Stimulated activated naive CD8-positive, alpha-beta T cell treated with anti-CD3 and anti-CD28 coated beads, Interleukin-15, amount 100 ng/mL, for 72 hours (primary cell): ENCODE measurements at regions not wholly inside any gene's neighbourhood (a gene's known extent, or its start where the extent isn't known, plus 50 kb on each side); places are given as distances from the start of the nearest gene placed in this dataset.
"Not testable (repeated sequence)": the region's sequence is repeated elsewhere in the genome, so short reads cannot be mapped to it uniquely, and the experiment has no call there.

Source experiments
- ATAC-seq: fragments of 150-1000 bp; cut with Tn5 transposase; 2 replicates; pipeline ENCODE4 v1.10.0; 2021; ENCODE audit warnings: mild to moderate bottlenecking, moderate library complexity
- DNase-seq, 2 donors: peaks; one replicate each; pipeline ENCODE4 v3.0.0; 2021 to 2022
- H3K27ac Mint-ChIP-seq, 2 donors: one replicate each; pipeline ENCODE4 v1.8.0; 2022; ENCODE audit warnings: mild to moderate bottlenecking in 2 of 2, mixed read lengths in 2 of 2, moderate library complexity in 2 of 2
- H3K27me3 Mint-ChIP-seq: one replicate; pipeline ENCODE4 v1.8.0; 2022; ENCODE audit warnings: mixed read lengths
- H3K4me1 Mint-ChIP-seq: one replicate; pipeline ENCODE4 v1.8.0; 2022; ENCODE audit warnings: mild to moderate bottlenecking, mixed read lengths
- H3K4me3 Mint-ChIP-seq, 2 donors: one replicate each; pipeline ENCODE4 v1.8.0; 2022; ENCODE audit warnings: mild to moderate bottlenecking in 2 of 2, mixed read lengths in 2 of 2, moderate library complexity in 1 of 2
- H3K9me3 Mint-ChIP-seq, 2 donors: one replicate each; pipeline ENCODE4 v1.8.0; 2022; ENCODE audit warnings: mixed read lengths in 2 of 2

DNA sequence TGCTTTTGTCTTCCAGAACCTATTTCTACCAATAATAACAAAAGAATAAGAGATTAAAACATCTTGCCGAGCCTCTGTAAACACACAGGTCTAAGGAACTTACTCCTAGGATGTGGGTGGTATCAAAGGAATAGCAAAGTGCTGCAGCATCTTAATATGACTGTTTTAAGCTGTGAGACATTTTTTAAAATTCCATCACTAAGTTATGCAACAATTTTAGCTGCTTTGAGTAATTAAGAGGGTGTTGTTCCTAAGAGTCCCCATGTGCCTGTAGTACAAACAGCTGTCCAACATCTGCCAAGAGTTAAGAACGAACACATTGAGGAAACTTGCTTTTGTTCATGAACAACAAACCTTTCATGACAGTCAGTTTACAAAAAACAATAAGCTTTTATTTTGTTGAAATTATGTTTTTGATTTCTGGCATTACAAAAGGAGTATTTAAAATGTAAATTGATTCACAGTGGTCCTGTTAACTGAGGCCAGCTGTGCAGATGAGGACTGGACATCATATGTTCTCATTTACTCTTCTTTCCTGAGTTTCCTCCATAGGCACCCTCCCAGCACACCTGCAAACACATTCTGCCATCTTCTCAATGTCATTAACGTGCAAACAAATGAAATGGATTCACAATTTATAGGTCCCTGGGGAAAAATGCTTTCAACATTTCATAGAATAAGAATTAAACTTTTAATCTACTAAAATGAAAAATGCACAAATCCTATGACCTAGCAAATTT is 337.3 kb upstream of the ARHGEF26 start:
- no peak overlapping the region for H3K27ac Mint-ChIP-seq
- no peak overlapping the region for H3K4me3 Mint-ChIP-seq
- H3K27me3 Mint-ChIP-seq: peaks cover 5% of the 10 kb centered on the region
- DNase-seq: no peak
- ATAC-seq: no peak
- no peaks in the 10 kb centered on the region for H3K9me3 Mint-ChIP-seq
- H3K4me1 Mint-ChIP-seq: no peaks in the 10 kb centered on the region

DNA sequence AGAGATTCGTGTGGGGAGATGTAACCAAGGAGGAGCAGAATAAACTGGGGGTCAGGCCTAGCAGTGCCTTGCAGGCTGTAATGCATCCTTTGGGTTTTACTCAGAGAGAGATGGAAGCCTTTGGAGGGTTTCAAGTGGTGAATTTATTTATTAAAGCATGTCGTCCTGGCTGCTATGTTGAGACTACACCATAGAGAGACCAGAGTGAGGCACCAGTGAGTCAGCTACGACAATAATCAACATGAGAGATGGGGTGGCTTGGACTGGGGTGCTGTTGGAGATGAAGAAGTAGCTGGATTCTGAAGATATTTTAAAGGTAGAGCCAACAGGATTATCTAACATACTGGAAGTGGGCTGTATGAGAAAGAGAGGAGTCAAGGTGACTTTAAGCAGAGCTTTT is 335.3 kb upstream of the ARHGEF26 start:
- H3K4me3 Mint-ChIP-seq: no peak overlapping the region
- no peak for ATAC-seq
- DNase-seq: no peak
- no peaks in the 10 kb centered on the region for H3K4me1 Mint-ChIP-seq
- H3K27ac Mint-ChIP-seq: no peak overlapping the region
- peaks cover 2% of the 10 kb centered on the region in 2 donors for H3K9me3 Mint-ChIP-seq
- H3K27me3 Mint-ChIP-seq: peaks cover 5% of the 10 kb centered on the region

DNA sequence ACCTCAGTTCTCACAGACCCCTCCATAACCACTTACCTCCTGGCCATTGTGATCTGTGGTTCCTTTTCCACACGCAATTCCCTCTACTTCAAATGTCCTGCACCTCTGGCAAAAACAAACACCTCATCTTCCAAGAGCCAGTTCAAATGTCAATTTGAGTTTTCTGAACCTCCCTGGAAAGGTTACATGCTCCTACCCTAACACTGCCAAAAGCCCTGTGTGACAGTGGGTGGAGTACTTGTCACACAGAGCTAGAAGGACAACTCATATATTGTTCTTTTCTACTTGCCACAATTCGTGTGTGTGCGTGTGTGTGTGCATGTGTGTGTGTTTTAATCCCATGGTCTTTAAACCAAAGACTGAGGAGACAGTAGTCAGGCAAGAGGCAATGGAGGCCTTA is 331.8 kb upstream of the ARHGEF26 start:
- ATAC-seq: no peak

DNA sequence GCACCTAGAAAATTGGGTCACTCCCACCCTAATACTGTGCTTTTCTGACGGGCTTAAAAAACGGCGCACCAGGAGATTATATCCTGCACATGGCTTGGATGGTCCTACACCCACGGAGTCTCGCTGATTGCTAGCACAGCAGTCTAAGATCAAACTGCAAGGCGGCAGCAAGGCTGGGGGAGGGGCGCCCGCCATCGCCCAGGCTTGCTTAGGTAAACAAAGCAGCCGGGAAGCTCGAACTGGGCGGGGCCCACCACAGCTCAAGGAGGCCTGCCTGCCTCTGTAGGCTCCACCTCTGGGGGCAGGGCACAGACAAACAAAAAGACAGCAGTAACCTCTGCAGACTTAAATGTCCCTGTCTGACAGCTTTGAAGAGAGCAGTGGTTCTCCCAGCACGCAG is 324.1 kb upstream of the ARHGEF26 start:
- H3K4me1 Mint-ChIP-seq, DNase-seq, H3K27ac Mint-ChIP-seq, ATAC-seq, H3K4me3 Mint-ChIP-seq, H3K27me3 Mint-ChIP-seq: not testable (repeated sequence)
- H3K9me3 Mint-ChIP-seq: peaks cover 11 to 14% of the 10 kb centered on the region in 2 donors

More for the DNA sequence above, 331.8 kb upstream of the ARHGEF26 start:
- no peaks in the 10 kb centered on the region for H3K27me3 Mint-ChIP-seq
- no peak for DNase-seq
- no peak overlapping the region for H3K27ac Mint-ChIP-seq
- no peaks in the 10 kb centered on the region for H3K4me1 Mint-ChIP-seq
- H3K4me3 Mint-ChIP-seq: no peak overlapping the region
- H3K9me3 Mint-ChIP-seq: peaks cover 15 to 17% of the 10 kb centered on the region in 2 donors

DNA sequence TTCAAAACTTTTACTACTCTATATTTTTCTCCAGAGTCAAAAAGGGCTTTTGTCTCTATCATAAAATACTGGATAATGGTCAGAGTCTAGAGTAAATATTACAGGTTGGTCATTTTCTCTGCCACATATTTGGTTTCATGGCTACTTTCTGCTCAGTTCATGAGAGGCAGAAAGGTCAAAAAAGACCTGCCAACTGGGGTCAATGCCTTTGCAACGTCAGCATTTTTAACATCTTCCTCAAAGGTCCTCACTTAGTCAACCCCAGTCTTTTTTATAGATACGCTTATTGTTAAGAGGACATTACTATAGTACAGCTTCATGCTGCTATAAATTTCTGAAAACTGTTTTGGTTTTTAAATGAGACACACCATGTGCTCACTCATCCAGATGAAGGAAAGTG is 312.1 kb upstream of the ARHGEF26 start:
- Mint-ChIP-seq H3K4me1 (no peaks in the 10 kb centered on the region), H3K4me3 (no peak overlapping the region), H3K27ac (no peak overlapping the region), H3K27me3 (no peaks in the 10 kb centered on the region), H3K9me3 (no peaks in the 10 kb centered on the region)
- DNase-seq: no peak
- ATAC-seq: no peak

DNA sequence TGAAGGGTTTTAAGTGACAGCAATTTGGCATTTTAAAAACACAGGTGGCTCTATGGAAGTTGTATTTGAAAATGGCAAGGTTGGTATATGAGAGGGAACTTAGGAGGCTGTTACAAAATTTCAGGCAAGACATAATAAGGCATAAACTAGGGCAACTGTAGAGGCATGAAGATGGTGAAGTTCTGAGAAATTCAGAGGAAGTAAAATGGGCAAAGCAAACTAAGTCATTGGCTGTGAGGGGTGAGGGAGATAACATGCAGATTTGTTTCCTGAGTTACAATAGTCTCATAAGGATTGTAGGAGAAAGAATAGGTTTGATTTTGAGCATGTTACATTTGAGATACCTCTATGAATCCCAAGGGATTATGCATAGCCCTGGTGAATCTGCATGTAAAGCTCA is 302.9 kb upstream of the ARHGEF26 start:
- DNase-seq (no peak), ATAC-seq (no peak)
- H3K9me3 Mint-ChIP-seq: no peaks in the 10 kb centered on the region
- no peak overlapping the region for H3K4me3 Mint-ChIP-seq
- H3K4me1 Mint-ChIP-seq: no peaks in the 10 kb centered on the region
- H3K27me3 Mint-ChIP-seq: no peaks in the 10 kb centered on the region
- no peak overlapping the region for H3K27ac Mint-ChIP-seq

- peaks cover 0 to 7% of the 10 kb centered on the region in 2 donors for H3K9me3 Mint-ChIP-seq
- no peaks in the 10 kb centered on the region for H3K27me3 Mint-ChIP-seq
- H3K4me3 Mint-ChIP-seq: no peak overlapping the region
- ATAC-seq (no peak), DNase-seq (no peak)
- no peaks in the 10 kb centered on the region for H3K4me1 Mint-ChIP-seq
- no peak overlapping the region for H3K27ac Mint-ChIP-seq
Measured at GRCh38 chr3:153820035-153820434, 301.2 kb upstream of the ARHGEF26 start.

GRCh38 chr3:153828346-153828745 is 292.8 kb upstream of the ARHGEF26 start:
- peaks cover 20% of the 10 kb centered on the region for H3K27me3 Mint-ChIP-seq
- not testable (repeated sequence) for ATAC-seq, DNase-seq, H3K27ac Mint-ChIP-seq, H3K4me1 Mint-ChIP-seq, H3K4me3 Mint-ChIP-seq
- H3K9me3 Mint-ChIP-seq: peaks cover 11 to 15% of the 10 kb centered on the region in 2 donors

DNA sequence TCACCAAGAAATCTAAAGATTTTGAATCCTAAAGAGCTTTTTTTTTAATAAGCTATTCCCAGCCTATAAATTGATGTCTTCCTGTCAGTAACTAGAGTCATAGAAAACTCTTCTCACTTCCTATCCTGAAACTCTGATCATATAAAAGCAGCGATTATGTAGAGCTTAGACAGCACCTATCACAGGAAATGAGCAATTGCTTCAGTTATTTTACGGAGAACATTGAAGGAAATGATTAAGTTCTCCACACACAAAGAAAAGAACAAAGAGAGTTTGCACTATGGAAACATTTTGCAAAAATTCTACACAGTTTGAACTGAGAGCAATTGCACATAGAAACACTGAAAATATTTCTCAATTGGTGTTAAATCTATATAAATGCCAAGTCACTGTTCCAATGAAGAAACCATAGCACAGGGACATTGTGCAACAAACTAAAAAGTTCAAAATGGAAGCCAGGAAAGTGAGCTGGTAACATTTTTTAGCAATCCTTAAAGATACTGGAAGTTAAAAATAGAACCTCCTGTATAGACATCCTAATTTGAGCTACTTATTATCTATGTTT is 291.5 kb upstream of the ARHGEF26 start:
- Mint-ChIP-seq H3K27ac (no peak overlapping the region), H3K4me3 (no peak overlapping the region), H3K9me3 (peaks cover 7 to 15% of the 10 kb centered on the region in 2 donors), H3K4me1 (no peaks in the 10 kb centered on the region), H3K27me3 (peaks cover 20% of the 10 kb centered on the region)
- DNase-seq (no peak), ATAC-seq (no peak)

DNA sequence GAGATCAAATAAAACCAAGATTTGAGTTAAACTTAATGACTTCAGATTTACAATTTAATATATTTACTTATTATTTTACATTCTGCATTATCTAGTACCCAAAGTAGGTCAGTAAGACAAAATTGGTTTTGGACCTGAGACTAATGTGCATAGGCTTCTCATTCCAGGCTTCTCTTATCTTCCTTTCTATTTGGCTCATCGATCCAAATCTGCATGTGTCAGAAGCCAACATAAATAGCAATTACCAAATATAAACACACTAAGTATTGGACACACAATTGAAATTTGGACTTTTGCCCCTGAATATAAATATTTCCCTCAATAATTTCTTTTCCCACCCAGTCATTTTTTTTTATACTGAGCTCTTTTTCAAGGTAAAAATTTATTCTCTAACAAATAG is 290.6 kb upstream of the ARHGEF26 start:
- peaks cover 20% of the 10 kb centered on the region for H3K27me3 Mint-ChIP-seq
- peaks cover 2 to 15% of the 10 kb centered on the region in 2 donors for H3K9me3 Mint-ChIP-seq
- no peaks in the 10 kb centered on the region for H3K4me1 Mint-ChIP-seq
- H3K27ac Mint-ChIP-seq: no peak overlapping the region
- no peak overlapping the region for H3K4me3 Mint-ChIP-seq
- DNase-seq (no peak), ATAC-seq (no peak)

DNA sequence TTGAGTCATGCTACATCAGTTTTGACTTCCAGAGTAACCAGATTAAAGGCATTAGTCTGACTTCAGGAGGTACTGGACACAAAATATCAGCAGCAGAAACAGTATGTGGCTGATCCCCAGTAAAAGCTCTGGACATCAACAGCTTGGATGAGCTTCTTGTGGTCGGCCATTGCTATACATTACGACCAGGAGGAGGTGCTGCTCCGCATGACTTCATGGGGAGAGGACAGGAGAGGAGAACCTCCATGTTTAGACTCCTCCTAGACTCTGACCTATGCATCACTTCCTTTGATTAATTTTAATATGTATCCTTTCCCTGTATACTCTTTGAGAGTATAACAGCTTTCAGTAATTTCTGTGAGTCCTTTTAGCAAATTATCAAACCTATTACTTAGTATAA is 285.6 kb upstream of the ARHGEF26 start:
- no peaks in the 10 kb centered on the region for H3K9me3 Mint-ChIP-seq
- H3K4me1 Mint-ChIP-seq: no peaks in the 10 kb centered on the region
- H3K27me3 Mint-ChIP-seq: peaks cover 8% of the 10 kb centered on the region
- DNase-seq (no peak), ATAC-seq (no peak)
- H3K27ac Mint-ChIP-seq: no peak overlapping the region
- no peak overlapping the region for H3K4me3 Mint-ChIP-seq

DNA sequence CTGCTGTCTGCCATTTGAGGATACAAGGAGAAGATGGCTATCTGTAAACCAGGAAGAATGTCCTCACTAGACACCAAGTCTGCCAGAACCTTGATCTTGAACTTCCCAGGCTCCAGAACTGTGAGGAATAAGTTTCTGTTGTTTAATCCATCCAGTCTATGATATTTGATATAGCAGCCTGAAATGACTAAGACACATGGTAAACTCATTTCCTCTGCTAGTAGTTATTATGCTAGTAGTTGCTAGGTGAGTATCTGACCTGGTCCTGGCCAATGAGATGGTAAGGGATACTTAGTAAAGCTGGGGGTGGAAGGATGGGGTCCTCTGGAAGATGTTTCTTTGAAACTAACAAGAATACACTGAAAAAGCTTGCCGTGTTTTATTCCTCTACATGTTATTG is 280.7 kb upstream of the ARHGEF26 start:
- Mint-ChIP-seq H3K9me3 (peaks cover 0 to 5% of the 10 kb centered on the region in 2 donors), H3K27me3 (peaks cover 8% of the 10 kb centered on the region), H3K4me3 (no peak overlapping the region), H3K4me1 (no peaks in the 10 kb centered on the region), H3K27ac (no peak overlapping the region)
- no peak for DNase-seq
- ATAC-seq: no peak

DNA sequence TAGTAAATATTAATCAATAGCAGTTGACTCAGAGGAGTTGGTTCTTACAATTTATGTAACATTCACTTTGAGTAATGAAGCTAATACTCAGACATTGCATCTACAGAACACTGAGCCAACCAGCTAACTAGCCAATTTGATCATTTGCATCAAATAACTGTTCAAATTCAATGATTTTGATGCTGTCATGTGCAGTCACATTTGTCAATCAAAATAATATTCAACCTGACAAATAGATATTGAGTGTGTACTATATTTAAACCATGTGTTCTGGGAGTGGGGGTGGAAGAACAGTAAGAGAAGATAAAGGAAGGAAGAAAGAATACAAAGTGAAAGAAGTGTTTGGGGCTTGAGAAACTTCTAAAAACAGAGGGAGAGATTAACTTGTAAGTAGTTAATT is 277.2 kb upstream of the ARHGEF26 start:
- H3K4me3 Mint-ChIP-seq: no peak overlapping the region

GRCh38 chr3:153845311-153845710 is 275.9 kb upstream of the ARHGEF26 start:
- no peaks in the 10 kb centered on the region for H3K4me1 Mint-ChIP-seq

More for the DNA sequence above, 277.2 kb upstream of the ARHGEF26 start:
- no peak for ATAC-seq
- Mint-ChIP-seq H3K9me3 (peaks cover 0 to 5% of the 10 kb centered on the region in 2 donors), H3K4me1 (no peaks in the 10 kb centered on the region), H3K27ac (no peak overlapping the region), H3K27me3 (no peaks in the 10 kb centered on the region)
- DNase-seq: no peak

DNA sequence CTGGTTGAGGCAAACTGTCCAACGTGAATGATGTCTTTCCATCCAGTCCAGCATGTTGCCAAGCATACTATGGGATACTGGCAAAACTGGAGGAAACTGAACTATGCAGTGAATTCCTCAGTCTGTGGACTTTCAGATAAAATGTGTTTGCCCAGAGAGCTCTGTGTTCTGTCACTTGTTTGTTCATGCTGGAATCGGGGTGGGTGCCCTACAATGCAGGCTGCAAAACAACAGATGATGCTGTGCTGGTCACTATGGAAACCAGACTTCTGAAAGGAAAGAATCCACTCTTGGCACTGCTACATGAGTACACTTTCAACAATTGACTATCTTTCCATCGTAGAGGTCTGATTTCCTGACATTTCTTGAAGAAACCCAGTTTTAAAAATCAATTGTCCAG is 272.5 kb upstream of the ARHGEF26 start:
- H3K27me3 Mint-ChIP-seq: no peaks in the 10 kb centered on the region
- DNase-seq (no peak), ATAC-seq (no peak)
- H3K4me3 Mint-ChIP-seq: no peak overlapping the region
- H3K4me1 Mint-ChIP-seq: no peaks in the 10 kb centered on the region
- no peaks in the 10 kb centered on the region for H3K9me3 Mint-ChIP-seq
- H3K27ac Mint-ChIP-seq: no peak overlapping the region

More at GRCh38 chr3:153845311-153845710, 275.9 kb upstream of the ARHGEF26 start:
- Mint-ChIP-seq H3K4me3 (no peak overlapping the region), H3K27ac (no peak overlapping the region), H3K9me3 (peaks cover 0 to 5% of the 10 kb centered on the region in 2 donors), H3K27me3 (no peaks in the 10 kb centered on the region)
- ATAC-seq: no peak
- no peak for DNase-seq

DNA sequence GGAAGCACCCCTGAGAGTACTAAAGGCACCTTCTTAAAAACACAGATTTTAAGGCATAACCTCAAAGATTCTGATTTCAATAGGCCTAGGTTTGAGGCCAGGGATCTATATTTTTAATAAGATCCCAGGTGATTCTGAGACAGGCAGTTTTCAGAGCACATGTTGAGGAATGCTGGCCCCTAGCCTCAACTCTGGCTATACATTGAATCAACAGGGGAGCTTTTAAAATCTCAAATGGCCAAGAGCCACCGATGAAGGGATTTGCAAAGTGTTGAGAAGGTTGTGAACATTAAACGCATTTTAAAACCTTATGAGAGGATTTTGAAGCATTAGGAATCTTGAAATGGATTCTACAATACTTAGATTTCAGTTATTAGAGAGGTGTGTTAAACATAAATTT is 268.8 kb upstream of the ARHGEF26 start:
- DNase-seq (no peak), ATAC-seq (no peak)
- Mint-ChIP-seq H3K27ac (no peak overlapping the region), H3K27me3 (peaks cover 8% of the 10 kb centered on the region), H3K9me3 (no peaks in the 10 kb centered on the region), H3K4me3 (no peak overlapping the region), H3K4me1 (no peaks in the 10 kb centered on the region)

- Mint-ChIP-seq H3K4me3 (no peak overlapping the region), H3K27me3 (peaks cover 8% of the 10 kb centered on the region), H3K27ac (no peak overlapping the region), H3K9me3 (no peaks in the 10 kb centered on the region), H3K4me1 (no peaks in the 10 kb centered on the region)
- ATAC-seq: no peak
- DNase-seq: no peak
Measured at GRCh38 chr3:153853163-153853562, 268.0 kb upstream of the ARHGEF26 start.
